ENCODE measurements at regions not wholly inside any gene's neighbourhood (a gene's known extent, or its start where the extent isn't known, plus 50 kb on each side); places are given as distances from the start of the nearest gene placed in this dataset.

GRCh38 chr11:37391615-37392014 is 793.6 kb upstream of the RAG2 start:
- TF ChIP-seq CTCF (IDR thresholded peaks at IDR 0.05 in 8 of 11, conservative IDR thresholded peaks at IDR 0.05 in 3 of 11): no peak
- no peak for TF ChIP-seq POLR2AphosphoS5 (IDR thresholded peaks at IDR 0.05)

Data from spleen (tissue), 7 donors.